GM12864 (cell line): ENCODE measurements at regions not wholly inside any gene's neighbourhood (a gene's known extent, or its start where the extent isn't known, plus 50 kb on each side); places are given as distances from the start of the nearest gene placed in this dataset.

Experiments
- DNase-seq: peaks from one replicate; pipeline ENCODE4 v3.0.0-alpha.2; 2011; ENCODE audit warnings: low read depth
- H3K4me3 ChIP-seq: 2 replicates; pipeline ENCODE4 v1.5.1; 2011; ENCODE audit warnings: mild to moderate bottlenecking, low read depth, low read length, control low read depth
- TF ChIP-seq, protein P1 (sequence below): IDR thresholded peaks from 2 replicates; pipeline ENCODE4 v1.5.1; 2011; ENCODE audit warnings: low read depth, mild to moderate bottlenecking, moderate library complexity, low read length, control low read depth, inconsistent platforms; ENCODE audit errors: missing control alignments

- TF ChIP-seq, protein P1, sequence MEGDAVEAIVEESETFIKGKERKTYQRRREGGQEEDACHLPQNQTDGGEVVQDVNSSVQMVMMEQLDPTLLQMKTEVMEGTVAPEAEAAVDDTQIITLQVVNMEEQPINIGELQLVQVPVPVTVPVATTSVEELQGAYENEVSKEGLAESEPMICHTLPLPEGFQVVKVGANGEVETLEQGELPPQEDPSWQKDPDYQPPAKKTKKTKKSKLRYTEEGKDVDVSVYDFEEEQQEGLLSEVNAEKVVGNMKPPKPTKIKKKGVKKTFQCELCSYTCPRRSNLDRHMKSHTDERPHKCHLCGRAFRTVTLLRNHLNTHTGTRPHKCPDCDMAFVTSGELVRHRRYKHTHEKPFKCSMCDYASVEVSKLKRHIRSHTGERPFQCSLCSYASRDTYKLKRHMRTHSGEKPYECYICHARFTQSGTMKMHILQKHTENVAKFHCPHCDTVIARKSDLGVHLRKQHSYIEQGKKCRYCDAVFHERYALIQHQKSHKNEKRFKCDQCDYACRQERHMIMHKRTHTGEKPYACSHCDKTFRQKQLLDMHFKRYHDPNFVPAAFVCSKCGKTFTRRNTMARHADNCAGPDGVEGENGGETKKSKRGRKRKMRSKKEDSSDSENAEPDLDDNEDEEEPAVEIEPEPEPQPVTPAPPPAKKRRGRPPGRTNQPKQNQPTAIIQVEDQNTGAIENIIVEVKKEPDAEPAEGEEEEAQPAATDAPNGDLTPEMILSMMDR, result no peak
- no peak for DNase-seq
- H3K4me3 ChIP-seq, result no peak overlapping the region
Measured at GRCh38 chrX:45771560-45772340, 571.1 kb upstream of the DIPK2B start.

GRCh38 chrX:45771114-45771513 lies 570.4 kb upstream of the DIPK2B start:
- no peak for DNase-seq
- TF ChIP-seq, protein P1, result no peak
- H3K4me3 ChIP-seq, result no peak overlapping the region

DNA sequence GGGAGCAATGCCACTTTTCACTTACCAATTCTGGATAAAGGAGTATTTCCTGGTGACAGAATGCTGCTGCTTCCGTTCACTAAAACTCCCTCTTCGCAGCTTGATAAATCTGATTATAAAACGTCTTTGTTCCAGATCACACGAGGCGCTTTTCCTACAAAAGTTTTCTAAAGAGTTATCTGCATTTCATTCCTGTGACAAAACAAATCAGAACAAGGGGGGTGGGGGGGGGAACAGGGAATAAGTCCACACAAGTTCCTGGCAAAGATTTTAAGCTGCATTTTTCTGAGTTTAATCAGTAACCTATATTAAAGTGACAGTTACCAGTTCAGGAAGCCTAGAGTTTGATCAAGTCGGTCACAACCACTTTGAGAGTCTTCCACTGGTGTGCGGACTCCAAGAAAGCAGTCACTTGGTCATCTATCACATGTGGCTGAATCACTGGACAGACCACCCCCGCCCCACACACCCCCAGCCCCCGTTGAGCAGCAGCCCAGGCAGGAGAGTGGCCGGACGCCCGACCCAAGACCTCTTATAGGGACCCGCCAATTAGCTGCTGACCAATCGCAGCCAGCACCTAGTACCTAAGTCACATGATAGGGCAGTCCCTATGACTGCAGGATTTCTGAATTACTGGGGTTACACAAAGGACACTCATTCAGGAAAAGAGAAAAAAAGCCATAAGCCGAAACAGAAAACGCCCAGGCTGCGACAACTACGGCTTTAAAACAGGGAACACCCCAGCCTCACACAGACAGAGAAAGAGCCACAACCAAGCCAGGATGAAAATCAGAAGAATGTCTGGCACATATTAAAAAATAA lies 569.3 kb upstream of the DIPK2B start:
- TF ChIP-seq, protein P1, result no peak
- no peak for DNase-seq
- peak overlapping the region; percentile 37 for H3K4me3 ChIP-seq

DNA sequence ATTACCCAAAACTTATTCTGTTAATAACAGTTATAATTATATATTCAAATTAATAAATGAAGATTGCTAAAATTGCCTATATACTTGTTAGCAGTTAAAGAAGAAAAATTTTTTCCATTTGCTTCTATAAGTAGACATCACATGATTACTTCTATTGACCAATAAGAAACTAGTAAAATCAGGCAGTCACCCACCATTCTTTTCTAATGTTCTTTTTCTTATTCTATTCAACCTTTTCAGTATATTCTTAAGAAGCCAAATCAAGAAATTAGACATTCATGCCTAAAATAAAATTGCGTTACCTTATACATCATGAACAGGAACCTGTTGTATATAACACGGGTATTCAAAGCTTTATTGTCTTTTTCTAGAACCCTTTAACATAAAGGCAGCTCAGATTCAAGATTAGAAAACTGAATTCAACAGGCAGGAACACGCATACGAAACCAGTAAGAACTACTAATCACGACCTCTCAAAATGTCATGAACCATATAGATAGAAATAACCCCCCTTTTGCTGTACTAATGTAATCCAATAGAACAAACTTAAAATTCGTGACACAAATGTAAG lies 568.1 kb upstream of the DIPK2B start:
- DNase-seq, result no peak
- H3K4me3 ChIP-seq, result no peak overlapping the region; the same call in 1 of the 2 replicates
- TF ChIP-seq, protein P1, result no peak

- H3K4me3 ChIP-seq, result no peak overlapping the region; the same call in 1 of the 2 replicates
- TF ChIP-seq, protein P1, result no peak
- DNase-seq, result no peak
Measured at GRCh38 chrX:45766981-45767501, 566.4 kb upstream of the DIPK2B start.

- TF ChIP-seq, protein P1, result no peak
- no peak for DNase-seq
- no peak overlapping the region for H3K4me3 ChIP-seq
Measured at GRCh38 chrX:45765767-45766166, 565.1 kb upstream of the DIPK2B start.
